Smooth muscle cell (in vitro differentiated cells): ENCODE measurements at regions not wholly inside any gene's neighbourhood (a gene's known extent, or its start where the extent isn't known, plus 50 kb on each side); places are given as distances from the start of the nearest gene placed in this dataset.

Experiments
- DNase-seq: peaks from one replicate; lab custom pipeline; 2025; ENCODE audit not compliant: unreplicated experiment; lab: John Stamatoyannopoulos, UW
- H2AFZ ChIP-seq: fragments of 200-600 bp; sonication (generic); 2 replicates; pipeline ENCODE4 v1.6.0; 2016; ENCODE audit warnings: antibody characterized with exemption, low read depth, mild to moderate bottlenecking
- H3F3A ChIP-seq: fragments of 200-600 bp; sonication (generic); 2 replicates; pipeline ENCODE4 v1.6.0; 2017; ENCODE audit warnings: antibody characterized with exemption, low read depth
- H3K27ac ChIP-seq: fragments of 200-600 bp; sonication (generic); 2 replicates; pipeline ENCODE4 v1.5.1; 2016; ENCODE audit warnings: low read depth, mild to moderate bottlenecking
- H3K27me3 ChIP-seq: fragments of 200-600 bp; sonication (generic); 2 replicates; pipeline ENCODE4 v1.6.1; 2016; ENCODE audit warnings: low read depth, mild to moderate bottlenecking
- H3K36me3 ChIP-seq: fragments of 200-600 bp; sonication (generic); 2 replicates; pipeline ENCODE4 v1.5.1; 2016; ENCODE audit warnings: low read depth
- H3K4me1 ChIP-seq: fragments of 200-600 bp; sonication (generic); 2 replicates; pipeline ENCODE4 v1.5.1; 2016; ENCODE audit warnings: low read depth
- H3K4me2 ChIP-seq: fragments of 200-600 bp; sonication (generic); 2 replicates; pipeline ENCODE4 v1.6.0; 2016; ENCODE audit warnings: mild to moderate bottlenecking
- H3K4me3 ChIP-seq: fragments of 200-600 bp; sonication (generic); 2 replicates; pipeline ENCODE4 v1.5.1; 2016; ENCODE audit warnings: mild to moderate bottlenecking
- H3K79me2 ChIP-seq: fragments of 200-600 bp; sonication (generic); 2 replicates; pipeline ENCODE4 v1.6.0; 2016; ENCODE audit warnings: low read depth, mild to moderate bottlenecking
- H3K9ac ChIP-seq: fragments of 200-600 bp; sonication (generic); 2 replicates; pipeline ENCODE4 v1.6.0; 2016; ENCODE audit warnings: low read depth
- H3K9me3 ChIP-seq: fragments of 200-600 bp; sonication (generic); replicated peaks from 2 replicates; pipeline ENCODE4 v1.5.1; 2016; ENCODE audit warnings: low read depth
- H4K20me1 ChIP-seq: fragments of 200-600 bp; sonication (generic); 2 replicates; pipeline ENCODE4 v1.6.0; 2016; ENCODE audit warnings: low read depth
- WGBS: methylation state at CpG from one replicate; pipeline ENCODE4 v1.1.7; 2016; ENCODE audit warnings: low lambda C conversion rate; 5-methylcytosine and 5-hydroxymethylcytosine counted together
- TF ChIP-seq, protein P1 (sequence below): fragments of 200-600 bp; sonication (generic); IDR thresholded peaks from 2 replicates; pipeline ENCODE4 v1.5.1; 2017; ENCODE audit warnings: borderline replicate concordance, mild to moderate bottlenecking, antibody characterized with exemption; ENCODE audit not compliant: insufficient read depth, poor library complexity, severe bottlenecking

DNA sequence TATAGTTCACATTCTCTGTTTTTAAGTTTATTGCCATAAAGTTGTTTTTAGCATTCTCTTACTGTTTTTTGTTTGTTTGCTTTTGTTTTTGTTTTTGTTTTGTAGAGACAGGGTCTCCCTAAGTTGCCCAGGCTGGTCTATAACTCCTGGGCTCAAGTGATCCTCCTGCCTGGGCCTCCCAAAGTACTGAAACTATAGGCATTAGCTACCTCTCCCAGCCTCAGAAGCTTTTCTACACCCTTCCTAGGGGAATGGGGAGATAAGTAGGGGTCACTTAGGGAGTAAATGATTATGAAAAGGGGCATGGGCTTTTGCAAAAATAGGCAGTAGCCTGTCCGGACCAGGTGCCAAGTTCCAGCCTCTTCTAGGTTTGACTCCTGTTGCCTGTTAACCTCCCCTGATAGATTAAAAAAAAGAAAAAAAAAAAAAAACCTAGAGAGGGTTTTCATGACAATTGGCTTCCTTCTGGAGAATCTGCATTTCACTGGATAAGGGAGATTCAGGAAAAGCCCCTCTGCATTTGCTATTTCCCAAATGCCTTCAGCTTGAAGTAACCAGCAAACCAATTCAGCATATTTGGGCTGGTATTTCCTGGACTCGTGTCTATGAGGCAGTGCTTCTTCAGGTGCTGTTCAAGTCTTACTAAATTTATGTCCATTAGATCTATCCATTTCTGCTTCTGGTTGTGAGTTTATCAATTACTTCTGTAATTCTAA, 216.8 kb downstream of the TM9SF2 start:
- Histone ChIP-seq H3K27me3 (no peaks in the 10 kb centered on the region), H3K36me3 (no peaks in the 10 kb centered on the region), H3K4me3 (no peak overlapping the region), H3K9me3 (no peaks in the 10 kb centered on the region), H3F3A (no peaks in the 10 kb centered on the region), H3K9ac (no peak overlapping the region), H3K4me2 (no peak overlapping the region), H3K27ac (no peak overlapping the region), H3K79me2 (no peaks in the 10 kb centered on the region), H4K20me1 (no peaks in the 10 kb centered on the region), H2AFZ (no peak overlapping the region), H3K4me1 (peaks cover 33% of the 10 kb centered on the region)
- TF ChIP-seq, protein P1, sequence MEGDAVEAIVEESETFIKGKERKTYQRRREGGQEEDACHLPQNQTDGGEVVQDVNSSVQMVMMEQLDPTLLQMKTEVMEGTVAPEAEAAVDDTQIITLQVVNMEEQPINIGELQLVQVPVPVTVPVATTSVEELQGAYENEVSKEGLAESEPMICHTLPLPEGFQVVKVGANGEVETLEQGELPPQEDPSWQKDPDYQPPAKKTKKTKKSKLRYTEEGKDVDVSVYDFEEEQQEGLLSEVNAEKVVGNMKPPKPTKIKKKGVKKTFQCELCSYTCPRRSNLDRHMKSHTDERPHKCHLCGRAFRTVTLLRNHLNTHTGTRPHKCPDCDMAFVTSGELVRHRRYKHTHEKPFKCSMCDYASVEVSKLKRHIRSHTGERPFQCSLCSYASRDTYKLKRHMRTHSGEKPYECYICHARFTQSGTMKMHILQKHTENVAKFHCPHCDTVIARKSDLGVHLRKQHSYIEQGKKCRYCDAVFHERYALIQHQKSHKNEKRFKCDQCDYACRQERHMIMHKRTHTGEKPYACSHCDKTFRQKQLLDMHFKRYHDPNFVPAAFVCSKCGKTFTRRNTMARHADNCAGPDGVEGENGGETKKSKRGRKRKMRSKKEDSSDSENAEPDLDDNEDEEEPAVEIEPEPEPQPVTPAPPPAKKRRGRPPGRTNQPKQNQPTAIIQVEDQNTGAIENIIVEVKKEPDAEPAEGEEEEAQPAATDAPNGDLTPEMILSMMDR = no peak
- 60% methylated on average over 2 of the region's 2 CpGs for whole genome bisulfite sequencing
- DNase-seq = no peak

- no peak overlapping the region for H3K4me2 ChIP-seq
- TF ChIP-seq, protein P1 = no peak
- H4K20me1 ChIP-seq = no peaks in the 10 kb centered on the region
- H3K9me3 ChIP-seq = no peaks in the 10 kb centered on the region
- peaks cover 4% of the 10 kb centered on the region for H3K27me3 ChIP-seq
- no peak overlapping the region for H3K4me3 ChIP-seq
- H3K36me3 ChIP-seq = no peaks in the 10 kb centered on the region
- DNase-seq = no peak
- no peaks in the 10 kb centered on the region for H3F3A ChIP-seq
- no peak overlapping the region for H3K9ac ChIP-seq
- WGBS = 76% methylated on average over 4 of the region's 4 CpGs
- H3K79me2 ChIP-seq = no peaks in the 10 kb centered on the region
- no peak overlapping the region for H3K27ac ChIP-seq
- no peak overlapping the region for H2AFZ ChIP-seq
- H3K4me1 ChIP-seq = no peaks in the 10 kb centered on the region
These were observed 207.9 kb downstream of the TM9SF2 start for GRCh38 chr13:99709134-99709533.

GRCh38 chr13:99704390-99704789, 203.1 kb downstream of the TM9SF2 start:
- Histone ChIP-seq H3F3A (no peaks in the 10 kb centered on the region), H3K9ac (no peak overlapping the region), H3K79me2 (no peaks in the 10 kb centered on the region), H3K4me1 (no peaks in the 10 kb centered on the region), H3K4me3 (no peak overlapping the region), H4K20me1 (no peaks in the 10 kb centered on the region), H3K4me2 (no peak overlapping the region), H3K9me3 (no peaks in the 10 kb centered on the region), H3K27me3 (peaks cover 20% of the 10 kb centered on the region), H3K36me3 (no peaks in the 10 kb centered on the region), H3K27ac (no peak overlapping the region), H2AFZ (no peak overlapping the region)
- TF ChIP-seq, protein P1 = no peak
- DNase-seq = no peak
- 58% methylated on average over 4 of the region's 4 CpGs for WGBS

GRCh38 chr13:99703908-99704307, 202.6 kb downstream of the TM9SF2 start:
- no peak overlapping the region for H2AFZ ChIP-seq
- no peaks in the 10 kb centered on the region for H3K4me1 ChIP-seq
- H3K79me2 ChIP-seq = no peaks in the 10 kb centered on the region
- no peak overlapping the region for H3K27ac ChIP-seq
- H3K9me3 ChIP-seq = no peaks in the 10 kb centered on the region
- TF ChIP-seq, protein P1 = no peak
- no peak overlapping the region for H3K9ac ChIP-seq
- H3K4me3 ChIP-seq = no peak overlapping the region
- H3K4me2 ChIP-seq = no peak overlapping the region
- no peak for DNase-seq
- peaks cover 20% of the 10 kb centered on the region for H3K27me3 ChIP-seq
- H4K20me1 ChIP-seq = no peaks in the 10 kb centered on the region
- no peaks in the 10 kb centered on the region for H3F3A ChIP-seq
- no peaks in the 10 kb centered on the region for H3K36me3 ChIP-seq
